Breast epithelium (tissue), 4 donors: ENCODE measurements at regions not wholly inside any gene's neighbourhood (a gene's known extent, or its start where the extent isn't known, plus 50 kb on each side); places are given as distances from the start of the nearest gene placed in this dataset.
"Not testable (repeated sequence)": the region's sequence is repeated elsewhere in the genome, so short reads cannot be mapped to it uniquely, and the experiment has no call there.

Source experiments
- DNase-seq, 2 donors: peaks; one replicate each; pipeline ENCODE4 v3.0.0-alpha.2; 2019; ENCODE audit warnings: low spot score in 2 of 2
- H3K27ac ChIP-seq, 2 donors: fragments of 200-600 bp; sonication (generic) in 1 of 2; one replicate each; pipeline ENCODE4 v1.5.1; 2016 to 2019; ENCODE audit warnings: mild to moderate bottlenecking in 1 of 2
- H3K27me3 ChIP-seq, 2 donors: fragments of 200-600 bp; sonication (generic) in 1 of 2; one replicate each; pipeline versions ENCODE4 v1.5.1 to v1.6.0; 2017 to 2019; ENCODE audit warnings: control low read depth in 1 of 2, mild to moderate bottlenecking in 1 of 2
- H3K36me3 ChIP-seq: fragments of 200-600 bp; one replicate; pipeline ENCODE4 v1.5.1; 2019
- H3K4me1 ChIP-seq, 2 donors: fragments of 200-600 bp; sonication (generic); one replicate each; pipeline ENCODE4 v1.5.1; 2016 to 2019; ENCODE audit warnings: control low read depth in 1 of 2
- H3K4me3 ChIP-seq, 3 donors: fragments of 200-600 bp; sonication (generic); 1 replicate in 2 of 3; 2 replicates in 1 of 3; pipeline ENCODE4 v1.5.1; 2016 to 2019; ENCODE audit warnings: mild to moderate bottlenecking in 3 of 3, moderate library complexity in 2 of 3
- H3K9me3 ChIP-seq, 2 donors: fragments of 200-600 bp; sonication (generic) in 1 of 2; one replicate each; pipeline ENCODE4 v1.5.1; 2016 to 2019; ENCODE audit warnings: control low read depth in 1 of 2
- CTCF ChIP-seq, 3 donors: fragments of 450-650 bp; IDR thresholded peaks; one replicate each; pipeline ENCODE4 v1.5.1; 2016 to 2017; ENCODE audit warnings: antibody characterized with exemption in 3 of 3, mild to moderate bottlenecking in 3 of 3, moderate library complexity in 3 of 3
- POLR2A ChIP-seq: fragments of 450-650 bp; IDR thresholded peaks from one replicate; pipeline ENCODE4 v1.6.1; 2016; ENCODE audit warnings: antibody characterized with exemption, mild to moderate bottlenecking, moderate library complexity
- POLR2AphosphoS5 ChIP-seq, 3 donors: sonication (generic); formaldehyde crosslinking; IDR thresholded peaks; one replicate each; pipeline ENCODE4 v1.6.1; 2017; ENCODE audit warnings: antibody characterized with exemption in 3 of 3
- intact Hi-C: fragments of 100-400 bp; cut with DNase I; formaldehyde crosslinking; loops from one replicate; pipeline ENCODE4 v1.15.1; 2023; ENCODE audit warnings: low total_unique reads

GRCh38 chrX:497186-498014, 110.7 kb upstream of the PPP2R3B start:
- Histone ChIP-seq H3K4me1 (no peaks in the 10 kb centered on the region), H3K4me3 (no peak overlapping the region), H3K36me3 (no peaks in the 10 kb centered on the region), H3K27ac (no peak overlapping the region), H3K27me3 (peaks cover 0 to 28% of the 10 kb centered on the region in 2 donors), H3K9me3 (peaks cover 0 to 4% of the 10 kb centered on the region in 2 donors)
- no peak for DNase-seq
- TF ChIP-seq POLR2AphosphoS5 (IDR thresholded peaks at IDR 0.05) (no peak), CTCF (IDR thresholded peaks at IDR 0.05) (no peak), POLR2A (no peak)
- intact Hi-C loops, result no loop called here

GRCh38 chrX:498901-499300, 112.2 kb upstream of the PPP2R3B start:
- H3K4me3 ChIP-seq, H3K27ac ChIP-seq, H3K4me1 ChIP-seq, DNase-seq, intact Hi-C loops, H3K36me3 ChIP-seq, H3K9me3 ChIP-seq: not testable (repeated sequence)
- peaks cover 0 to 32% of the 10 kb centered on the region in 2 donors for H3K27me3 ChIP-seq

GRCh38 chrX:499870-500364, 113.2 kb upstream of the PPP2R3B start:
- H3K4me1 ChIP-seq, result no peaks in the 10 kb centered on the region
- H3K4me3 ChIP-seq, result no peak overlapping the region
- peaks cover 0 to 32% of the 10 kb centered on the region in 2 donors for H3K27me3 ChIP-seq
- no peak for DNase-seq
- TF ChIP-seq POLR2A (no peak), CTCF (IDR thresholded peaks at IDR 0.05) (no peak), POLR2AphosphoS5 (IDR thresholded peaks at IDR 0.05) (no peak)
- H3K36me3 ChIP-seq, result no peaks in the 10 kb centered on the region
- H3K27ac ChIP-seq, result no peak overlapping the region
- peaks cover 0 to 4% of the 10 kb centered on the region in 2 donors for H3K9me3 ChIP-seq
- intact Hi-C loops, result no loop called here

- Histone ChIP-seq H3K9me3 (peaks cover 0 to 4% of the 10 kb centered on the region in 2 donors), H3K27ac (no peak overlapping the region), H3K4me3 (no peak overlapping the region), H3K4me1 (no peaks in the 10 kb centered on the region), H3K36me3 (no peaks in the 10 kb centered on the region), H3K27me3 (peaks cover 0 to 32% of the 10 kb centered on the region in 2 donors)
- intact Hi-C loops, result no loop called here
- TF ChIP-seq CTCF (IDR thresholded peaks at IDR 0.05), result no peak
- no peak for TF ChIP-seq POLR2A
- no peak for TF ChIP-seq POLR2AphosphoS5 (IDR thresholded peaks at IDR 0.05)
- DNase-seq, result no peak
Measured at GRCh38 chrX:500481-501010, 113.8 kb upstream of the PPP2R3B start.

GRCh38 chrX:506341-506740, 119.6 kb upstream of the PPP2R3B start:
- H3K36me3 ChIP-seq, result no peaks in the 10 kb centered on the region
- intact Hi-C loops, result no loop called here
- DNase-seq, result no peak
- H3K27me3 ChIP-seq, result peaks cover 0 to 14% of the 10 kb centered on the region in 2 donors
- H3K27ac ChIP-seq, result no peak overlapping the region
- H3K4me1 ChIP-seq, result no peaks in the 10 kb centered on the region
- no peak overlapping the region for H3K4me3 ChIP-seq
- TF ChIP-seq POLR2AphosphoS5 (IDR thresholded peaks at IDR 0.05) (no peak), POLR2A (no peak), CTCF (IDR thresholded peaks at IDR 0.05) (no peak)
- peaks cover 5 to 6% of the 10 kb centered on the region in 2 donors for H3K9me3 ChIP-seq
